HG03025 (cell line): ENCODE measurements at regions not wholly inside any gene's neighbourhood (a gene's known extent, or its start where the extent isn't known, plus 50 kb on each side); places are given as distances from the start of the nearest gene placed in this dataset.

ENCODE experiments used
- ATAC-seq: cut with Tn5 transposase; IDR thresholded peaks from one replicate; pipeline ENCODE4 v1.9.1; 2021; ENCODE audit warnings: mild to moderate bottlenecking, moderate library complexity; ENCODE audit not compliant: unreplicated experiment, low FRiP score

- ATAC-seq, result no peak
Observed at GRCh38 chr5:98099448-98100105, 673.9 kb upstream of the RGMB start.

GRCh38 chr5:98101131-98101530 lies 672.3 kb upstream of the RGMB start:
- ATAC-seq, result no peak

- no peak for ATAC-seq
Observed at GRCh38 chr5:98102936-98103335, 670.5 kb upstream of the RGMB start.

- ATAC-seq, result no peak
Observed at GRCh38 chr5:98103807-98104206, 669.7 kb upstream of the RGMB start.

- ATAC-seq, result no peak
Observed at GRCh38 chr5:98104454-98105188, 668.8 kb upstream of the RGMB start.

GRCh38 chr5:98105681-98106080 lies 667.8 kb upstream of the RGMB start:
- ATAC-seq, result no peak

- ATAC-seq, result no peak
Observed at GRCh38 chr5:98106116-98107031, 667.1 kb upstream of the RGMB start.

GRCh38 chr5:98108497-98108896 lies 665.0 kb upstream of the RGMB start:
- no peak for ATAC-seq

GRCh38 chr5:98109561-98110006 lies 663.9 kb upstream of the RGMB start:
- ATAC-seq, result no peak

- no peak for ATAC-seq
Observed at GRCh38 chr5:98110282-98110691, 663.2 kb upstream of the RGMB start.

GRCh38 chr5:98110791-98111190 lies 662.7 kb upstream of the RGMB start:
- no peak for ATAC-seq

GRCh38 chr5:98111686-98112085 lies 661.8 kb upstream of the RGMB start:
- ATAC-seq, result no peak

GRCh38 chr5:98121036-98121936 lies 652.2 kb upstream of the RGMB start:
- ATAC-seq, result no peak

- no peak for ATAC-seq
Observed at GRCh38 chr5:98128271-98128670, 645.2 kb upstream of the RGMB start.

- no peak for ATAC-seq
Observed at GRCh38 chr5:98128846-98129245, 644.6 kb upstream of the RGMB start.

GRCh38 chr5:98130261-98131035 lies 643.0 kb upstream of the RGMB start:
- ATAC-seq, result no peak

- no peak for ATAC-seq
Observed at GRCh38 chr5:98144116-98144515, 629.3 kb upstream of the RGMB start.

GRCh38 chr5:98144710-98145109 lies 628.8 kb upstream of the RGMB start:
- ATAC-seq, result no peak

- no peak for ATAC-seq
Observed at GRCh38 chr5:98157368-98157767, 616.1 kb upstream of the RGMB start.
